Calu3 (cell line): ENCODE measurements at regions not wholly inside any gene's neighbourhood (a gene's known extent, or its start where the extent isn't known, plus 50 kb on each side); places are given as distances from the start of the nearest gene placed in this dataset.

ENCODE experiments used
- BruUV-seq: library from RNA; stranded (reverse); fragments of 400-500 nt; replicated peaks from 2 replicates; lab custom pipeline; 2021; lab: Mats Ljungman, UMichigan
- CTCF ChIA-PET: fragments of 300-600 bp; sonication (Branson Sonifier 250); formaldehyde crosslinking; loops from one replicate; lab custom pipeline; 2022; ENCODE audit warnings: antibody characterized with exemption; lab: Charles Lee
- DNase-seq: peaks from one replicate; pipeline ENCODE4 v3.0.0; 2022
- H3K27ac Mint-ChIP-seq: one replicate; pipeline ENCODE4 v1.8.0; 2022; ENCODE audit warnings: mixed read lengths; ENCODE audit not compliant: unreplicated experiment
- H3K27me3 Mint-ChIP-seq: one replicate; pipeline ENCODE4 v1.8.0; 2022; ENCODE audit warnings: mixed read lengths; ENCODE audit not compliant: unreplicated experiment
- H3K36me3 Mint-ChIP-seq: one replicate; pipeline ENCODE4 v1.8.0; 2022; ENCODE audit warnings: mild to moderate bottlenecking, moderate library complexity, mixed read lengths; ENCODE audit not compliant: insufficient read depth, unreplicated experiment
- H3K4me1 Mint-ChIP-seq: one replicate; pipeline ENCODE4 v1.8.0; 2022; ENCODE audit warnings: mild to moderate bottlenecking, low read depth, mixed read lengths; ENCODE audit not compliant: unreplicated experiment
- H3K4me3 Mint-ChIP-seq: one replicate; pipeline ENCODE4 v1.8.0; 2022; ENCODE audit warnings: mild to moderate bottlenecking, low read depth, moderate library complexity, mixed read lengths; ENCODE audit not compliant: unreplicated experiment
- H3K9me3 Mint-ChIP-seq: one replicate; pipeline ENCODE4 v1.8.0; 2022; ENCODE audit warnings: low read depth, mixed read lengths; ENCODE audit not compliant: unreplicated experiment
- CTCF ChIP-seq: fragments of 200-600 bp; IDR thresholded peaks from one replicate; pipeline ENCODE4 v1.8.0; 2022; ENCODE audit warnings: antibody characterized with exemption; ENCODE audit not compliant: unreplicated experiment
- intact Hi-C: fragments of 100-400 bp; cut with micrococcal nuclease; formaldehyde crosslinking; loops from one replicate; pipeline ENCODE4 v1.10.0; 2022; ENCODE audit not compliant: unreplicated experiment

- no peaks in the 10 kb centered on the region for H3K36me3 Mint-ChIP-seq
- intact Hi-C loops = loop anchor here (5.0 kb wide), 1 partner anchor 57 kb away; no protein-coding TSS in a partner anchor
- no peak overlapping the region for H3K4me3 Mint-ChIP-seq
- H3K27me3 Mint-ChIP-seq = no peaks in the 10 kb centered on the region
- BruUV-seq = no TSS peak
- H3K9me3 Mint-ChIP-seq = no peaks in the 10 kb centered on the region
- CTCF ChIA-PET = interaction anchor here (0.6 kb wide), 1 partner anchor 229 kb away, joined by 3 read pairs; no protein-coding TSS in a partner anchor
- TF ChIP-seq CTCF = no peak
- peak; percentile 10 for DNase-seq
- H3K27ac Mint-ChIP-seq = no peak overlapping the region
- H3K4me1 Mint-ChIP-seq = peaks cover 19% of the 10 kb centered on the region
These were observed 1280.6 kb upstream of the ACO1 start for GRCh38 chr9:31103836-31104235.

- TF ChIP-seq CTCF = no peak
- BruUV-seq = no TSS peak
- H3K36me3 Mint-ChIP-seq = no peaks in the 10 kb centered on the region
- no peaks in the 10 kb centered on the region for H3K27me3 Mint-ChIP-seq
- no peaks in the 10 kb centered on the region for H3K9me3 Mint-ChIP-seq
- H3K4me3 Mint-ChIP-seq = no peak overlapping the region
- CTCF ChIA-PET = interaction anchor here (0.6 kb wide), 1 partner anchor 230 kb away, joined by 3 read pairs; no protein-coding TSS in a partner anchor
- no peak overlapping the region for H3K27ac Mint-ChIP-seq
- H3K4me1 Mint-ChIP-seq = peaks cover 19% of the 10 kb centered on the region
- intact Hi-C loops = loop anchor here (5.0 kb wide), 1 partner anchor 57 kb away; no protein-coding TSS in a partner anchor
- no peak for DNase-seq
These were observed 1280.2 kb upstream of the ACO1 start for GRCh38 chr9:31104249-31104648.

GRCh38 chr9:31112491-31112890 is 1272.0 kb upstream of the ACO1 start:
- H3K4me3 Mint-ChIP-seq = no peak overlapping the region
- peaks cover 2% of the 10 kb centered on the region for H3K9me3 Mint-ChIP-seq
- CTCF ChIA-PET = no interaction called here
- BruUV-seq = no TSS peak
- TF ChIP-seq CTCF = no peak
- H3K36me3 Mint-ChIP-seq = no peaks in the 10 kb centered on the region
- no peak overlapping the region for H3K27ac Mint-ChIP-seq
- intact Hi-C loops = loop anchor here (10.0 kb wide), 1 partner anchor 192 kb away; no protein-coding TSS in a partner anchor
- no peaks in the 10 kb centered on the region for H3K27me3 Mint-ChIP-seq
- H3K4me1 Mint-ChIP-seq = no peaks in the 10 kb centered on the region
- no peak for DNase-seq

- Mint-ChIP-seq H3K27ac (no peak overlapping the region), H3K4me1 (no peaks in the 10 kb centered on the region), H3K27me3 (no peaks in the 10 kb centered on the region), H3K4me3 (no peak overlapping the region), H3K9me3 (peaks cover 2% of the 10 kb centered on the region), H3K36me3 (no peaks in the 10 kb centered on the region)
- no TSS peak for BruUV-seq
- DNase-seq = no peak
- TF ChIP-seq CTCF = no peak
- CTCF ChIA-PET = no interaction called here
- intact Hi-C loops = loop anchor here (10.0 kb wide), 1 partner anchor 190 kb away; no protein-coding TSS in a partner anchor
These were observed 1270.1 kb upstream of the ACO1 start for GRCh38 chr9:31114346-31114745.
